ENCODE measurements at regions not wholly inside any gene's neighbourhood (a gene's known extent, or its start where the extent isn't known, plus 50 kb on each side); places are given as distances from the start of the nearest gene placed in this dataset.

- TF ChIP-seq POLR2A (IDR thresholded peaks at IDR 0.05) (no peak), POLR2AphosphoS5 (IDR thresholded peaks at IDR 0.05) (no peak)
- TF ChIP-seq, protein P1, sequence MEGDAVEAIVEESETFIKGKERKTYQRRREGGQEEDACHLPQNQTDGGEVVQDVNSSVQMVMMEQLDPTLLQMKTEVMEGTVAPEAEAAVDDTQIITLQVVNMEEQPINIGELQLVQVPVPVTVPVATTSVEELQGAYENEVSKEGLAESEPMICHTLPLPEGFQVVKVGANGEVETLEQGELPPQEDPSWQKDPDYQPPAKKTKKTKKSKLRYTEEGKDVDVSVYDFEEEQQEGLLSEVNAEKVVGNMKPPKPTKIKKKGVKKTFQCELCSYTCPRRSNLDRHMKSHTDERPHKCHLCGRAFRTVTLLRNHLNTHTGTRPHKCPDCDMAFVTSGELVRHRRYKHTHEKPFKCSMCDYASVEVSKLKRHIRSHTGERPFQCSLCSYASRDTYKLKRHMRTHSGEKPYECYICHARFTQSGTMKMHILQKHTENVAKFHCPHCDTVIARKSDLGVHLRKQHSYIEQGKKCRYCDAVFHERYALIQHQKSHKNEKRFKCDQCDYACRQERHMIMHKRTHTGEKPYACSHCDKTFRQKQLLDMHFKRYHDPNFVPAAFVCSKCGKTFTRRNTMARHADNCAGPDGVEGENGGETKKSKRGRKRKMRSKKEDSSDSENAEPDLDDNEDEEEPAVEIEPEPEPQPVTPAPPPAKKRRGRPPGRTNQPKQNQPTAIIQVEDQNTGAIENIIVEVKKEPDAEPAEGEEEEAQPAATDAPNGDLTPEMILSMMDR (IDR thresholded peaks at IDR 0.05 in 8 of 11, conservative IDR thresholded peaks at IDR 0.05 in 3 of 11) = no peak
These were observed 652.5 kb downstream of the AMY1C start for GRCh38 chr1:104402178-104402577.
